ENCODE measurements at regions not wholly inside any gene's neighbourhood (a gene's known extent, or its start where the extent isn't known, plus 50 kb on each side); places are given as distances from the start of the nearest gene placed in this dataset.

DNA sequence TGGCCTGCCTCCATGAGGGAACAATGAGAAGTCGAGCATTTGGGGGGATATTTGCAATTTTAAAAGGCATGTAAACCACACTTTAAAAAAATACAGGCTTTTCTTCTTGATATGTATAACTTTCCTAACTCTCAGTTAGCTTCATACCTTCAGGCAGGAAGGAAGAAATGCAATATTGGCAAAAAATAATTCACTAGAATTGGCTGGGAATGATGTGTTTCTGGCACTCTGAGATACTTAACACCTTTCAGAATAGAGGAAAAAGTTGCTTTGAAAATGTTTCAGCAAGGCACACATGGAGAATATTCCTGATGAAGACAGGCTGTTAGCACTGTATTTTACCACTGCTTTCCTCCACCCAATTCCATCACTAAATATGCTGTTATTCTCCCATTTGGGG lies 747.6 kb downstream of the HDGFL1 start:
- H3K27ac ChIP-seq, result no peak overlapping the region
- H3K4me3 ChIP-seq, result no peak overlapping the region
- 68 to 86% methylated on average over 1 of the region's 1 CpG for WGBS, 2 donors
- H3K4me1 ChIP-seq, result no peaks in the 10 kb centered on the region
- no peaks in the 10 kb centered on the region for H3K9me3 ChIP-seq
- no peaks in the 10 kb centered on the region for H3K36me3 ChIP-seq
- no peak for DNase-seq (ENCODE audit: low spot score in 2 of 2)
- TF ChIP-seq EP300 (IDR thresholded peaks at IDR 0.05), result no peak
- TF ChIP-seq, protein P1, sequence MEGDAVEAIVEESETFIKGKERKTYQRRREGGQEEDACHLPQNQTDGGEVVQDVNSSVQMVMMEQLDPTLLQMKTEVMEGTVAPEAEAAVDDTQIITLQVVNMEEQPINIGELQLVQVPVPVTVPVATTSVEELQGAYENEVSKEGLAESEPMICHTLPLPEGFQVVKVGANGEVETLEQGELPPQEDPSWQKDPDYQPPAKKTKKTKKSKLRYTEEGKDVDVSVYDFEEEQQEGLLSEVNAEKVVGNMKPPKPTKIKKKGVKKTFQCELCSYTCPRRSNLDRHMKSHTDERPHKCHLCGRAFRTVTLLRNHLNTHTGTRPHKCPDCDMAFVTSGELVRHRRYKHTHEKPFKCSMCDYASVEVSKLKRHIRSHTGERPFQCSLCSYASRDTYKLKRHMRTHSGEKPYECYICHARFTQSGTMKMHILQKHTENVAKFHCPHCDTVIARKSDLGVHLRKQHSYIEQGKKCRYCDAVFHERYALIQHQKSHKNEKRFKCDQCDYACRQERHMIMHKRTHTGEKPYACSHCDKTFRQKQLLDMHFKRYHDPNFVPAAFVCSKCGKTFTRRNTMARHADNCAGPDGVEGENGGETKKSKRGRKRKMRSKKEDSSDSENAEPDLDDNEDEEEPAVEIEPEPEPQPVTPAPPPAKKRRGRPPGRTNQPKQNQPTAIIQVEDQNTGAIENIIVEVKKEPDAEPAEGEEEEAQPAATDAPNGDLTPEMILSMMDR (IDR thresholded peaks at IDR 0.05), result no peak
- H3K27me3 ChIP-seq, result no peaks in the 10 kb centered on the region

GRCh38 chr6:23319582-23319981 lies 750.2 kb downstream of the HDGFL1 start:
- TF ChIP-seq, protein P1 (IDR thresholded peaks at IDR 0.05), result no peak
- TF ChIP-seq POLR2A (IDR thresholded peaks at IDR 0.05), result no peak
- no peak for TF ChIP-seq EP300 (IDR thresholded peaks at IDR 0.05)
- no peaks in the 10 kb centered on the region for H3K4me1 ChIP-seq
- no peak overlapping the region for H3K27ac ChIP-seq
- H3K9me3 ChIP-seq, result no peaks in the 10 kb centered on the region
- WGBS, 2 donors, result 86 to 91% methylated on average over 3 of the region's 3 CpGs
- DNase-seq (ENCODE audit: low spot score in 2 of 2), result no peak
- no peaks in the 10 kb centered on the region for H3K36me3 ChIP-seq
- H3K27me3 ChIP-seq, result no peaks in the 10 kb centered on the region
- H3K4me3 ChIP-seq, result no peak overlapping the region

DNA sequence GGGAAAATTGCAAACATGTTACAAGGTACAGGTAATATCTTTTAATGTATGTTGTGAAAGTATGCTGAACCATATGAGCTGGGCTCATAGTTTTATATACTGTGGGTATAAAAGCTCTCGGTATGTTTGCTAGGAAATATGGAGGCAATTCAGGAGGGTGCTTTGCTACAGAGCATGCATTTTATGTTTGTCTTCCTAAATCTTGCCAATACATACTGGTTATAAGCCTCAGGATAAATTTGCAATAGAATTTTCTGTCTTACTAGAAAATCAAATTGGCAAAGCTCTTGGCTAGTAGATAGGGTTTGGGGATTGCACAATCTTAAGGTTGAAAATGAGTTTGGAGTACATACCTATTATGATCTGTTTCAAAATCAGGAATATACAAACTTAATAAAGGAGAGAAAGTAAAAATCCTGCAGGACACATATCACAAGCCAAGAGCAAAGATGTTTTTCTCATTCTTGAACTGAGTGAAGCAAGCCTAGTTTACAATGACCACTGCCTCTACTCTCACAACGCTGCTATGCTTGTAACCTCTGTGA lies 751.2 kb downstream of the HDGFL1 start:
- DNase-seq (ENCODE audit: low spot score in 2 of 2), result no peak
- H3K9me3 ChIP-seq, result no peaks in the 10 kb centered on the region
- no peak for TF ChIP-seq POLR2A (IDR thresholded peaks at IDR 0.05)
- TF ChIP-seq, protein P1 (IDR thresholded peaks at IDR 0.05), result no peak
- 84 to 89% methylated on average over 2 of the region's 2 CpGs for WGBS, 2 donors
- H3K27ac ChIP-seq, result no peak overlapping the region
- no peak overlapping the region for H3K4me3 ChIP-seq
- no peaks in the 10 kb centered on the region for H3K4me1 ChIP-seq
- H3K27me3 ChIP-seq, result no peaks in the 10 kb centered on the region
- H3K36me3 ChIP-seq, result no peaks in the 10 kb centered on the region

GRCh38 chr6:23323897-23324296 lies 754.5 kb downstream of the HDGFL1 start:
- Histone ChIP-seq H3K27me3 (no peaks in the 10 kb centered on the region), H3K4me1 (no peaks in the 10 kb centered on the region), H3K4me3 (no peak overlapping the region), H3K9me3 (no peaks in the 10 kb centered on the region), H3K36me3 (no peaks in the 10 kb centered on the region), H3K27ac (no peak overlapping the region)
- no peak for DNase-seq (ENCODE audit: low spot score in 2 of 2)
- 79 to 83% methylated on average over 4 of the region's 4 CpGs for WGBS, 2 donors
- no peak for TF ChIP-seq EP300 (IDR thresholded peaks at IDR 0.05)
- no peak for TF ChIP-seq POLR2A (IDR thresholded peaks at IDR 0.05)
- TF ChIP-seq, protein P1 (IDR thresholded peaks at IDR 0.05), result no peak

- H3K9me3 ChIP-seq, result no peaks in the 10 kb centered on the region
- no peaks in the 10 kb centered on the region for H3K27me3 ChIP-seq
- no peaks in the 10 kb centered on the region for H3K4me1 ChIP-seq
- DNase-seq (ENCODE audit: low spot score in 2 of 2), result no peak
- no peak overlapping the region for H3K4me3 ChIP-seq
- H3K27ac ChIP-seq, result no peak overlapping the region
- no peaks in the 10 kb centered on the region for H3K36me3 ChIP-seq
- 69 to 78% methylated on average over 3 of the region's 3 CpGs for WGBS, 2 donors
- TF ChIP-seq, protein P1 (IDR thresholded peaks at IDR 0.05), result no peak
- no peak for TF ChIP-seq EP300 (IDR thresholded peaks at IDR 0.05)
- TF ChIP-seq POLR2A (IDR thresholded peaks at IDR 0.05), result no peak
These were observed 755.7 kb downstream of the HDGFL1 start for GRCh38 chr6:23325065-23325464.

All from tibial nerve (tissue), 4 donors.